T-helper 2 cell treated with Interferon-gamma antibody and Interleukin-4, amounts not matched to agents 5 μg/mL and 100 μg/mL, for 36 hours (primary cell): ENCODE measurements at regions not wholly inside any gene's neighbourhood (a gene's known extent, or its start where the extent isn't known, plus 50 kb on each side); places are given as distances from the start of the nearest gene placed in this dataset.

ENCODE experiments used
- DNase-seq: peaks from one replicate; pipeline ENCODE4 v3.0.0; 2021; ENCODE audit warnings: low spot score
- H3K27ac Mint-ChIP-seq: one replicate; pipeline ENCODE4 v1.8.0; 2021; ENCODE audit warnings: mild to moderate bottlenecking, mixed read lengths
- H3K27me3 Mint-ChIP-seq: one replicate; pipeline ENCODE4 v1.8.0; 2021; ENCODE audit warnings: low read depth, mixed read lengths
- H3K36me3 Mint-ChIP-seq: one replicate; pipeline ENCODE4 v1.8.0; 2021; ENCODE audit warnings: low read depth, mixed read lengths
- H3K4me1 Mint-ChIP-seq: one replicate; pipeline ENCODE4 v1.8.0; 2021; ENCODE audit warnings: low read depth, mixed read lengths
- H3K4me3 Mint-ChIP-seq: one replicate; pipeline ENCODE4 v1.8.0; 2022; ENCODE audit warnings: mild to moderate bottlenecking, moderate library complexity, mixed read lengths
- H3K9me3 Mint-ChIP-seq: one replicate; pipeline ENCODE4 v1.8.0; 2021; ENCODE audit warnings: mixed read lengths

DNA sequence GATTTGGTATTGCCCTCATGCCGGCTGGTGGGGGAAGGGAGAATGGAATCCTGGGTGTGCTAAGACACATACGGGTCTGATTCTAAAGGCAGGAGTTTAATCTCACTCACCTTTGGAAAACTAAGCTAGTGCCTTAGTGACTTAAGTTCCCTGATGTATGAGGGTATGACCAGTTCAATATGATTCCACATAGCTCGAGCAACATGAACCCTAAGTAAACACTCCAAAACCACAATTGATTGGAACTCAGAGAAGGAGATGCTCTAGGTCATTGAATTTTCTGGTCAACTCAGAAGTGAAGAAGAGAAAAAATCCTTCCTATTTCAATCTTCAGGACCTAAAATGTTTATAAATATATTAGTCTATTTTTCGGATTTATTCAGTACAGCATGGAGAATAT, 420.1 kb upstream of the INTU start:
- no peak for DNase-seq
- Mint-ChIP-seq H3K4me1 (no peaks in the 10 kb centered on the region), H3K36me3 (no peaks in the 10 kb centered on the region), H3K9me3 (peaks cover 11% of the 10 kb centered on the region), H3K4me3 (no peak overlapping the region), H3K27me3 (no peaks in the 10 kb centered on the region), H3K27ac (no peak overlapping the region)

DNA sequence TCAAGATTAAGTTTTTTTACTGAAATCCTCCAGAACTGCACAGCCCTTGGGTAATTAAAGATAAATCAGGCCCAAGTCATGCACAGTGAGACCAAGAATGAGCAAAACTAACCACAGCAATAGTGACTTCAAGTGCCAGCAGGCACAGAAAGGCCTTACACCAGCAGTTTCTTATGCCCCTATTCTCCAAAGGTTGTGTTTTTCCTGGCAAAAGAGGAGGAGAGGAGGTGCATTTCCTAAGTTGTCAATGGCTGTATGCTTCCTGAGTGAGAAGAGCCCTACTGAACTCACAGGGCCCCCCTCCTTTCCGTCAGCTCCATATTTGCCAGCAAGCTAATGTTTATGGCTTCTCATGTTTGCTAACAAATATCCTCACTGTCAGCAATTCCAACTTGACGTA, 418.7 kb upstream of the INTU start:
- DNase-seq = no peak
- H3K4me3 Mint-ChIP-seq = no peak overlapping the region
- H3K9me3 Mint-ChIP-seq = peaks cover 15% of the 10 kb centered on the region
- H3K36me3 Mint-ChIP-seq = no peaks in the 10 kb centered on the region
- no peak overlapping the region for H3K27ac Mint-ChIP-seq
- H3K4me1 Mint-ChIP-seq = no peaks in the 10 kb centered on the region
- H3K27me3 Mint-ChIP-seq = no peaks in the 10 kb centered on the region

DNA sequence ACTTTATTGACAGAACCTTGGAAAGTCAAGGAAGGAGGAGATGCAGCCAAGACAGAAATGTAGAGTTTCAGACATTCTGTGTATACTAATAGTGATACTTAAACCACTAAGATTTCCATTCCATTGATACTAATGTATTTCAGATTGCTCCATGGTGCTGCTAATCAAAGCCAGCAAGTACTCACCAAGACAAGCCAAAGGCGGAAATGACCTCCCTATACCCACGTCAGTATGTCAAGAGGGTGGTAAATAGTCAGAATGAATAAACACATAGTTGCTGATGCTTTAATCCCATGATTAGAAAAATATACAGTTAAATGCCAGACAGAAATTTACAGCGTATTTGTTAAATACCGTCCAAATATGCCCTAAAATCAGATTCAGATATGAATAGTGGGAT, 417.8 kb upstream of the INTU start:
- H3K4me3 Mint-ChIP-seq = no peak overlapping the region
- no peaks in the 10 kb centered on the region for H3K36me3 Mint-ChIP-seq
- H3K27ac Mint-ChIP-seq = no peak overlapping the region
- H3K4me1 Mint-ChIP-seq = no peaks in the 10 kb centered on the region
- no peaks in the 10 kb centered on the region for H3K27me3 Mint-ChIP-seq
- DNase-seq = no peak
- peaks cover 6% of the 10 kb centered on the region for H3K9me3 Mint-ChIP-seq

DNA sequence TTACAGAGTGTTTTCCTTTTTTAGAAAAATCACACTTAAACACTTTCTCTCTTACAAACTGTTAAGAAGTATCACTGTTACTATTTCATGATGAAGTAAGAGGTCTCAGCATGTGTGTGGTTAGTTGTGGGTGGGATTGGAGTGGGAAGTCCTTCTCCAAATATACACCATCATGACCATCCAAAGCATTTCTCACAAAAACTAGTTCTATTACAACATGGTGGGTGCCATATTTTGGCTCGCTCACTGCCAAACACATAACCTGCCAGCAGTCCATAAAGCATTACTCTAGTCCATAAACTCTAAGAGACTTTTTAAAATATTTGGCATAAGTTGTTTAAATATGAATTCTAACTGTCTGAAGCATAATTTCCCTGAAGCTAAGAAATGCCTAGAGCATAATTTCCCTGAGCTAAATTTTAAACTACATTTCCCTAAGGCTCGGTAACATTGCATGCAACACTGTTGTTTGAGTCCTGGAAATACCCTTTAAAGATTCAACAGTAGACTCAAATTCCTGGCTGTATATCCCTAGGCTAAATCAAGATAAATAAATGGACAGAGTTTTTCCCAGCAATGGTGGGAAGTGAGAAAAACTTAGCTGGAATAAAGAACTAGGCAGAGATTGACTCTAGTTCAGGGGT, 415.0 kb upstream of the INTU start:
- H3K9me3 Mint-ChIP-seq = peaks cover 14% of the 10 kb centered on the region
- no peaks in the 10 kb centered on the region for H3K36me3 Mint-ChIP-seq
- no peak for DNase-seq
- H3K27me3 Mint-ChIP-seq = no peaks in the 10 kb centered on the region
- no peak overlapping the region for H3K27ac Mint-ChIP-seq
- no peak overlapping the region for H3K4me3 Mint-ChIP-seq
- H3K4me1 Mint-ChIP-seq = no peaks in the 10 kb centered on the region

DNA sequence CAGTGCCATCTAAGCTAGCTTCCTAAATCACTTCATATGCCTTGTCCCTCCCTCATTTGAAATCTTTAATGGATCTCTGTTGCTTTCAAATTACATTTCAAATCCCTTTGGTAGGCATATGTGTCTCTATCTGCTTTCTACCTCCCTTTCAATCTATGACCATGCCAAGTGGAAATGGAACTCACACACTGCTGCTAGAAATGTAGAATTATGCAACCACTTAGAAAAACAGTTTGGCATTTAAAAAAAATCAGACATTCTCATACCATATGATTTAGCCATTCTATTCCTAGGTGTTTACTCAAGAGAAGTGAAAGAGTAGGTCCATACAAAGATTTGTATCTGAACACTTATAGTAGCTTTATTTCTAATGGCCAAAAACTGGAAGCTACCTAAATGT, 413.5 kb upstream of the INTU start:
- Mint-ChIP-seq H3K27me3 (no peaks in the 10 kb centered on the region), H3K4me3 (no peak overlapping the region), H3K9me3 (peaks cover 25% of the 10 kb centered on the region), H3K4me1 (no peaks in the 10 kb centered on the region), H3K27ac (no peak overlapping the region), H3K36me3 (no peaks in the 10 kb centered on the region)
- DNase-seq = no peak

DNA sequence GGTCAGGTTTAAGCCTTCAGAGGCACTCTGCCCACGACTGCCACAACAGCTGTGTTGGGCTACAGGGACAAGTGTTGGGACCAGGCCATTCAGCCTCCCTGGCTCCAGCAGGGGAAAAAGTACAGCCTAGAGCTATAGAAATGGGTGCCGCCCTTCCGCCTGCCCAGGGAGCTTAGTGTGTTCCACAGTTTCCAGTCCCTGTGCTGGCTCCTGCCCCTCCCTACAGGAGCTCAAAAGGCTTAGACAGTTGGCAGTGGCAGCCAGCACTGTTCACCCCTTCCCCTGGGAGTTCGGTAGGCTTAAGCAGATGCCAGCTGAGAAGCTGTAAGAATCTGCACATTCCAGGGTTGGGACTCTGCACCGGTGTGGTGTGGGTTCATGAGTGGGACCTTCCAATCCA, 408.2 kb upstream of the INTU start:
- H3K36me3 Mint-ChIP-seq = no peaks in the 10 kb centered on the region
- no peak for DNase-seq
- H3K4me1 Mint-ChIP-seq = no peaks in the 10 kb centered on the region
- H3K4me3 Mint-ChIP-seq = no peak overlapping the region
- no peaks in the 10 kb centered on the region for H3K27me3 Mint-ChIP-seq
- H3K27ac Mint-ChIP-seq = no peak overlapping the region
- H3K9me3 Mint-ChIP-seq = peaks cover 32% of the 10 kb centered on the region

DNA sequence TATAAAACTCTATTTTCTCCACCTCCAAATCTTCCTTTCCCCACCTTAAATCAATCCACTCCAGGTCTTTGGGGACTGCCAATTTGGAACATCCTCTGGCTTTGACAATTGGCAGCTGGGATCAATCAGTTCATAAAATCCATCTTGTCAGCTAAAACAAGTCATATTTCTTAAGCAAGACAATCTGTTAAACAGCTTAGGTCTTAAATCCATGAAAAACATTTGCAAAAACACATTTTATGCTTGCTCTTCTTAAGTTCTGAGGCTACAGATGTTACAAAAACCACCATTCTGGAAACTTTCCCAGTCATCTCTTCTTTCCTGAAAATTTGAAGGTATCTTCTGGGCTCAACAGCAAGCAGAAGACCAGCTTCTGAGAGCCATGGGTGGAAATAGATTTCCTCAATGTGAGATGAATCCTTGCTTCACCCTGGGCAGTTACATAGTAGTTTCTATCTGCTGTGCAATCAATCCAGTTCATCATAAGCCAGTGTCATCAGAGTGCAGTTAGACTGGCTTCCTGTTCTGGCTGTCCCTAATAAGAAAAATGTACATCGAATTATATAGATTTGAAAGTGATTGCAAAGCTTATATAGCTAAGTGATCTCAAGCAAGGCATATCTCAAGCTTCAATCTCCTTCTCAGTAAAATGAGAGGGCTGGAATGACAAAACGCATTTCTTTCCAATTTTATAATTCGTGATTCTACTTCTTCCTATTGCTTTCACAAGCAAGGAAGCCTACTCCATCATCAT, 402.7 kb upstream of the INTU start:
- Mint-ChIP-seq H3K36me3 (no peaks in the 10 kb centered on the region), H3K4me1 (no peaks in the 10 kb centered on the region), H3K27me3 (no peaks in the 10 kb centered on the region), H3K27ac (no peak overlapping the region), H3K9me3 (peaks cover 11% of the 10 kb centered on the region), H3K4me3 (no peak overlapping the region)
- no peak for DNase-seq

DNA sequence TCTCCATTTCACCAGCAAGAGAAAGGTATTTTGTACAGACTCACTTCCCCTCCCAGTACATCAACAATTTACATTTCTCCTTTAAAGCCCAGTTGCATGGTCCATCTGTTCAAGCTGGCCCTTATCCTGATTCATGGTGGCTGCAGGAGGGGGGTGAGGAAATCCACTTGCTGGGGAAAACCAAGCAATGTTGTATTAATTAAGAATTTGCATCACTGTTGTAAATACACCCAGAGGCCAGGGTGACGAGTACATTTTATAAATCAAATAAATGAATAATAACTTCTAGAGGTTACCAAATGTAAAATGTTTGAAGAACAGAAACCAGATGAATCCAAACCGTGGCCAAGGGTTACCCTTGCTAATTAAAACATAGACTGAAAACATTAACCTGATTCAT, 395.9 kb upstream of the INTU start:
- H3K4me1 Mint-ChIP-seq = no peaks in the 10 kb centered on the region
- peaks cover 3% of the 10 kb centered on the region for H3K9me3 Mint-ChIP-seq
- H3K27ac Mint-ChIP-seq = no peak overlapping the region
- H3K36me3 Mint-ChIP-seq = no peaks in the 10 kb centered on the region
- H3K4me3 Mint-ChIP-seq = no peak overlapping the region
- no peaks in the 10 kb centered on the region for H3K27me3 Mint-ChIP-seq
- no peak for DNase-seq

DNA sequence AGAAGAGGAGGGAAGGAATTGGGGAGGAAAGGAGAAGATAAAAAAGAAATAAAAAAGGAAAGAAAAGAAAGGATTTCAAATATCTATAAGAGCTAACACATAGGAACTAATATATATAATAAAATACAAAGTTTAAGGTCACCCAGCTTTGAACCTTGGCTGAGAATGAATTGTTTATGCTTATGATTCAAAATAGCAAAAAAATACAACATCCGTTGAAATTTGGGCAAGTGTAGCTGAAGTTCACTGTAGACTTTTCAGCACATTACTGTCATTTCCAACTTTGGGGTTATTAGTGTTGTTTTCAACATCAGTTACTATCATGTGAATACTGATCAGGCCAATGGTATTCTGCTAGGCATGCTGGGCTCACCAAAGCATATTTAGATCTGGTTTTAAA, 395.2 kb upstream of the INTU start:
- Mint-ChIP-seq H3K36me3 (no peaks in the 10 kb centered on the region), H3K9me3 (peaks cover 3% of the 10 kb centered on the region), H3K4me3 (no peak overlapping the region), H3K4me1 (no peaks in the 10 kb centered on the region), H3K27me3 (no peaks in the 10 kb centered on the region), H3K27ac (no peak overlapping the region)
- DNase-seq = no peak

DNA sequence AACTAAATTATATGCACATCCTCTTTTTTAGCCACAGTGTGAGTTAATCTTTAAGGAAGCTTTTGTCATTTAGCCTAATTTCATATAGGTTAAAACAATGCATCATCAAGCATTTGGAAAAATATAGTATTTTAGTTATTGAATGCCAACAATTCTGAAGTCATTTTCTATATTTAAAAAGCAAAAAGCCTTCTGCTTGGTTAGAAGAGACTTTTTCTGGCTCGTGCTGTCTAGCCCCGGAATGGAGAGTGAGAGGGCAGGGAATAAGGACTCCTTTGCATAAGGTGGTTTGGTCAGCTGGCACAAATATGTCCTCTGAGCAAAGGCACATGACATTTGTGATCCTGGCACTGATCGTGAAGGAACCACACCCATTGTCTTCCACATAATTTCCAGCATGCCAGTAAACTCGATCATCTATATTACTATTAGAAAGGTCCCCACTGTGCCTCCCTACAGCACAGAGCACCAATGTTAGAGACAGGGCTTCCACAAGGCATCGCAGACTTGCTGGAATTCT, 393.7 kb upstream of the INTU start:
- H3K27ac Mint-ChIP-seq = no peak overlapping the region
- no peaks in the 10 kb centered on the region for H3K36me3 Mint-ChIP-seq
- no peaks in the 10 kb centered on the region for H3K27me3 Mint-ChIP-seq
- H3K4me3 Mint-ChIP-seq = no peak overlapping the region
- DNase-seq = no peak
- H3K9me3 Mint-ChIP-seq = peaks cover 3% of the 10 kb centered on the region
- no peaks in the 10 kb centered on the region for H3K4me1 Mint-ChIP-seq

DNA sequence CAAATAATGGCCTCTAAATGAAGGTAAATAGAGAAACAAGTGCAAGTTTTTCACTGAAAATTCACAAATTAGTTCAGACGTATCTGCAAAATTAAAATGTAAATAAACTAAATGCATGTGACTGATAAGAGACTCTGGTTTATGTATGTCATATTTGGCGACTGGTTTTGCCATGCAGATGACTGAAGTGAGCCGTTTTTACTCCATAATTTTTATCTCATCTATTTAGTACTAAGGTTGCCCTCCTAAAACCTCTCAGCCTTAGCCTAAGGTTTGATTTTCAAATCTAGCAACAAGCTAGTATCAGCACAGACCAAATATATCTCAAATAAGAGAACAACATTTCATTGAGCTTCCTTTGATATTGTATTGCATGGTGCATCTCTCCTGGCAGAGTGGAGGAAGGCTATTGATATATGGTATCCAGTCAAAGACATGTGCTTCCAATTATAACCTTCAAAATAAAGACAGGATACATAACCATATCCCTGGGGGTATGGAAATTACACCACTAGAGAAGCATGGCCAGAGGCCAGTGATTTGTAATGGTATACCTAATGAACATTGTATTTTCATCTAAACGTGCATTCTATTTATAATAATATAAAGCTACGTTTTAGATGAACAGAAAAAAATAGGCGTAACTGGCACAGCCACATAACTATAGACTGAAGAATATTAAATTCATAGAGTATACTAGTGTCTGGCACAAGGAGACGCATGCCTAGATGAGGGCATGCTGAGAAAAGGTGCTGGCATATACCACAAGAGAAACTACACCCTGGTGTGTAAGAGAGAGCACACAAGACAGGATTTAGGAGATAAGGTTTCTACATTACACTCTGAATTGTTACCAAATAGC, 392.6 kb upstream of the INTU start:
- Mint-ChIP-seq H3K9me3 (peaks cover 3% of the 10 kb centered on the region), H3K27ac (no peak overlapping the region), H3K36me3 (no peaks in the 10 kb centered on the region), H3K27me3 (no peaks in the 10 kb centered on the region), H3K4me1 (no peaks in the 10 kb centered on the region), H3K4me3 (no peak overlapping the region)
- DNase-seq = no peak

DNA sequence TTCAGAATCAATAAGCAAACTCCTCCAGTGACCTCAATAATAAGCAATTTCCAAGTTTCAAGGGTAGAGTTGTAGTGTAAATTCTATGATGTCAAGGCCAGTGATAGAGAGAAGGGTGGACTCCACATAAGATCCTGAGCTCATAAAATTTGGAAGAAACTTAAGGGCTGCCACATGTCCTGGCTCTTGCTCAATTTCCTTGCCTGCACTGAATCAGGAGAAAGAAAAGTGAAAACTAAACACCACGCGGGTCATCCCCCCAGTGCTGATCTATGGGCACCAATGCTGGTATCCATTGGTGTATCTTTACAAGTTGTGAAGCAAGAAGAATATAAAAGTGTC, 392.0 kb upstream of the INTU start:
- peaks cover 2% of the 10 kb centered on the region for H3K9me3 Mint-ChIP-seq
- H3K4me1 Mint-ChIP-seq = no peaks in the 10 kb centered on the region
- no peak overlapping the region for H3K4me3 Mint-ChIP-seq
- H3K36me3 Mint-ChIP-seq = no peaks in the 10 kb centered on the region
- no peaks in the 10 kb centered on the region for H3K27me3 Mint-ChIP-seq
- DNase-seq = no peak
- no peak overlapping the region for H3K27ac Mint-ChIP-seq

DNA sequence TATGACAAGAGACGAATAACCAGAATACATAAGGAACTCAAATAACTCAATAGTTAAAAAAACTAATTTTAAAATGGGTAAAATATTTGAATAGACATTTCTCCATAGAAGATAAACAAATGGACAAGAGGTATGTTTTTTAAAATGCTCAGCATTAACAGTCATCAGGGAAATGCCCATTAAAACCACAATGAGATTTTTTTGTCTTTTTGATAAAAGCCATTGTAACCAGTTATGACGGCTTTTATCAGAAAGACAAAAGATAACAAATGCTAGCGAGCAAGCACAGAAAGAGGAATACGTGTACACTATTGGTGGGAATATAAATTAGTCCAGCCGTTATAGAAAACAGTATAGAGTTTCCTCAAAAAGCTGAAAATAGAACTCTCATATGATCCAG, 388.2 kb upstream of the INTU start:
- Mint-ChIP-seq H3K4me3 (no peak overlapping the region), H3K27me3 (no peaks in the 10 kb centered on the region), H3K36me3 (no peaks in the 10 kb centered on the region), H3K9me3 (no peaks in the 10 kb centered on the region), H3K4me1 (no peaks in the 10 kb centered on the region), H3K27ac (no peak overlapping the region)
- no peak for DNase-seq
